HG03060 (cell line): ENCODE measurements at regions not wholly inside any gene's neighbourhood (a gene's known extent, or its start where the extent isn't known, plus 50 kb on each side); places are given as distances from the start of the nearest gene placed in this dataset.

Experiments
- ATAC-seq: cut with Tn5 transposase; IDR thresholded peaks from one replicate; pipeline ENCODE4 v1.9.1; 2021; ENCODE audit warnings: low read depth, moderate number of reproducible peaks; ENCODE audit not compliant: unreplicated experiment

GRCh38 chr13:99862244-99862643 lies 109.3 kb downstream of the ZIC5 start:
- ATAC-seq = no peak

- no peak for ATAC-seq
Measured at GRCh38 chr13:99861771-99862170, 109.8 kb downstream of the ZIC5 start.

- ATAC-seq = no peak
Measured at GRCh38 chr13:99860745-99861144, 110.8 kb downstream of the ZIC5 start.

- ATAC-seq = peak; percentile 77
Measured at GRCh38 chr13:99859178-99860177, 112.1 kb downstream of the ZIC5 start.

GRCh38 chr13:99857738-99858137 lies 113.8 kb downstream of the ZIC5 start:
- ATAC-seq = no peak

GRCh38 chr13:99855526-99856420 lies 115.8 kb downstream of the ZIC5 start:
- no peak for ATAC-seq

- no peak for ATAC-seq
Measured at GRCh38 chr13:99854366-99854765, 117.2 kb downstream of the ZIC5 start.

- ATAC-seq = no peak
Measured at GRCh38 chr13:99847318-99847750, 124.2 kb downstream of the ZIC5 start.

GRCh38 chr13:99845161-99845874 lies 126.2 kb downstream of the ZIC5 start:
- ATAC-seq = no peak

- ATAC-seq = no peak
Measured at GRCh38 chr13:99844421-99844820, 127.1 kb downstream of the ZIC5 start.

- ATAC-seq = no peak
Measured at GRCh38 chr13:99843872-99844271, 127.7 kb downstream of the ZIC5 start.

- ATAC-seq = no peak
Measured at GRCh38 chr13:99842405-99842804, 129.2 kb downstream of the ZIC5 start.

GRCh38 chr13:99836291-99836690 lies 135.3 kb downstream of the ZIC5 start:
- ATAC-seq = no peak

GRCh38 chr13:99835442-99835841 lies 136.1 kb downstream of the ZIC5 start:
- no peak for ATAC-seq

- ATAC-seq = no peak
Measured at GRCh38 chr13:99834246-99834645, 137.3 kb downstream of the ZIC5 start.

- no peak for ATAC-seq
Measured at GRCh38 chr13:99832347-99832746, 139.2 kb downstream of the ZIC5 start.

- no peak for ATAC-seq
Measured at GRCh38 chr13:99830931-99831330, 140.6 kb downstream of the ZIC5 start.

- ATAC-seq = no peak
Measured at GRCh38 chr13:99829593-99830239, 141.9 kb downstream of the ZIC5 start.

GRCh38 chr13:99829161-99829560 lies 142.4 kb downstream of the ZIC5 start:
- ATAC-seq = no peak

- ATAC-seq = no peak
Measured at GRCh38 chr13:99828735-99829134, 142.8 kb downstream of the ZIC5 start.
